K562 (cell line): ENCODE measurements at regions not wholly inside any gene's neighbourhood (a gene's known extent, or its start where the extent isn't known, plus 50 kb on each side); places are given as distances from the start of the nearest gene placed in this dataset.

ENCODE experiments used
- ATAC-seq: fragments of 200-7000 bp; cut with Tn5 transposase; 3 replicates; pipeline ENCODE4 v1.9.1; 2020; ENCODE audit warnings: moderate library complexity
- BruUV-seq: library from RNA; stranded (reverse); fragments of 400-500 nt; replicated peaks from 2 replicates; lab custom pipeline; 2021; lab: Mats Ljungman, UMichigan
- CTCF ChIA-PET: fragments of 300-600 bp; formaldehyde crosslinking; extraction: SDS; loops from one replicate; lab custom pipeline; 2021; ENCODE audit warnings: low intra/inter-chr PET ratio; lab: Yijun Ruan, JAX
- POLR2A ChIA-PET: fragments of 300-600, 350-650 bp; sonication (Branson Sonifier 250); formaldehyde crosslinking; extraction: SDS; loops from one replicate; lab custom pipeline; 2021; ENCODE audit warnings: antibody characterized with exemption, inconsistent platforms; lab: Yijun Ruan, JAX
- DNase-seq, 4 experiments: peaks; one replicate each; pipeline versions ENCODE4 v3.0.0 to v3.0.0-alpha.2; 2011 to 2018; ENCODE audit warnings: low spot score in 3 of 4, mixed read lengths in 3 of 4; ENCODE audit errors: extremely low read depth in 1 of 4
- FAIRE-seq: peaks from 2 replicates; lab custom pipeline; 2011; peaks lifted over from hg19 to GRCh38; lab: Jason Lieb, UNC
- H2AFZ ChIP-seq: 2 replicates; pipeline ENCODE4 v1.6.0; 2011; ENCODE audit warnings: low read depth, low read length, control low read depth, inconsistent platforms
- H3K27ac ChIP-seq: fragments of 200-600 bp; 3 replicates; pipeline ENCODE4 v1.8.0; 2011; ENCODE audit warnings: low read depth, mild to moderate bottlenecking, control low read depth, inconsistent platforms, low read length, moderate library complexity, mixed read lengths; ENCODE audit errors: extremely low read depth
- H3K27me3 ChIP-seq, 2 experiments: fragments of 300-600 bp in 1 of 2; 2 replicates in 1 of 2; 3 replicates in 1 of 2; pipeline versions ENCODE4 v1.6.0 to v1.8.0; 2011; ENCODE audit warnings: inconsistent platforms in 2 of 2, low read length in 2 of 2, mild to moderate bottlenecking in 1 of 2, mixed read lengths in 1 of 2, moderate library complexity in 1 of 2; ENCODE audit not compliant: control insufficient read depth in 2 of 2, insufficient read depth in 2 of 2
- H3K36me3 ChIP-seq: fragments of 300-600 bp; 3 replicates; pipeline ENCODE4 v1.8.0; 2011; ENCODE audit warnings: mild to moderate bottlenecking, low read length, inconsistent platforms; ENCODE audit not compliant: control insufficient read depth, insufficient read depth
- H3K4me1 ChIP-seq, 2 experiments: fragments of 200-600 bp in 1 of 2; replicated peaks in 1 of 2; 2 replicates in 1 of 2; 3 replicates in 1 of 2; pipeline versions ENCODE4 v1.5.1 to v1.8.0; 2011; ENCODE audit warnings: inconsistent platforms in 2 of 2, low read length in 2 of 2, mild to moderate bottlenecking in 1 of 2, mixed read lengths in 1 of 2, moderate library complexity in 1 of 2; ENCODE audit not compliant: control insufficient read depth in 2 of 2, insufficient read depth in 2 of 2
- H3K4me2 ChIP-seq: 2 replicates; pipeline ENCODE4 v1.6.1; 2011; ENCODE audit warnings: low read length, control low read depth, inconsistent platforms, mixed read lengths; ENCODE audit not compliant: insufficient read depth
- H3K4me3 ChIP-seq: fragments of 200-600 bp; sonication (generic), shearing (Covaris generic); 2 replicates; pipeline ENCODE4 v1.5.1; 2016; ENCODE audit warnings: control low read depth, inconsistent platforms
- H3K79me2 ChIP-seq: fragments of 200-600 bp; 3 replicates; pipeline ENCODE4 v1.8.0; 2011; ENCODE audit warnings: low read length, inconsistent platforms; ENCODE audit not compliant: control insufficient read depth, insufficient read depth
- H3K9ac ChIP-seq, 2 experiments: 2 replicates each; pipeline versions ENCODE4 v1.6.0 to v1.6.1; 2011; ENCODE audit warnings: low read depth in 2 of 2, low read length in 2 of 2, control low read depth in 1 of 2, inconsistent platforms in 1 of 2, mild to moderate bottlenecking in 1 of 2, mixed read lengths in 1 of 2; ENCODE audit not compliant: insufficient read depth in 1 of 2
- H3K9me1 ChIP-seq: one replicate; pipeline ENCODE4 v1.6.0; 2011; ENCODE audit warnings: inconsistent platforms, mild to moderate bottlenecking, low read length, moderate library complexity; ENCODE audit not compliant: control insufficient read depth, insufficient read depth
- H3K9me3 ChIP-seq: replicated peaks from 2 replicates; pipeline ENCODE4 v1.5.1; 2011; ENCODE audit warnings: low read depth, low read length, inconsistent platforms; ENCODE audit not compliant: control insufficient read depth, insufficient read depth
- H4K20me1 ChIP-seq: replicated peaks from 2 replicates; pipeline ENCODE4 v1.6.1; 2011; ENCODE audit warnings: low read length, inconsistent platforms, mixed read lengths; ENCODE audit not compliant: control insufficient read depth, insufficient read depth
- ATF7 ChIP-seq: fragments of 450-650 bp; IDR thresholded peaks from 2 replicates; pipeline ENCODE4 v1.7.1; 2014; ENCODE audit warnings: mild to moderate bottlenecking, moderate library complexity
- BHLHE40 ChIP-seq: IDR thresholded peaks from 2 replicates; pipeline ENCODE4 v1.6.1; 2011; ENCODE audit warnings: low read length, improper control_type of control experiment
- CBFA2T2 ChIP-seq: fragments of 450-650 bp; conservative IDR thresholded peaks from 2 replicates; pipeline ENCODE4 v1.6.1; 2017; ENCODE audit warnings: mild to moderate bottlenecking
- CBFA2T3 ChIP-seq: fragments of 450-650 bp; IDR thresholded peaks from 2 replicates; pipeline ENCODE4 v1.6.1; 2017
- CBX5 ChIP-seq: IDR thresholded peaks from 2 replicates; pipeline ENCODE4 v1.6.1; 2014; ENCODE audit warnings: low read depth, borderline replicate concordance
- CEBPB ChIP-seq: fragments of 450-650 bp; IDR thresholded peaks from 2 replicates; pipeline ENCODE4 v1.6.1; 2016; ENCODE audit warnings: missing genetic modification characterization, missing compliant biosample characterization
- CEBPG ChIP-seq, 3 experiments: fragments of 200-800 bp in 1 of 3; sonication (Bioruptor generic) in 1 of 3; sonication (generic) in 1 of 3; formaldehyde crosslinking in 1 of 3; IDR thresholded peaks in 2 of 3; conservative IDR thresholded peaks in 1 of 3; 2 replicates each; pipeline versions ENCODE4 v1.6.1 to v1.8.0; 2016 to 2022; ENCODE audit warnings: missing compliant biosample characterization in 2 of 3, missing genetic modification characterization in 2 of 3, mild to moderate bottlenecking in 1 of 3, missing genetic modification reagents in 1 of 3
- E2F5 ChIP-seq: sonication (generic); formaldehyde crosslinking; IDR thresholded peaks from 2 replicates; pipeline ENCODE4 v1.8.0; 2022; ENCODE audit warnings: mild to moderate bottlenecking, missing genetic modification reagents
- EP400 ChIP-seq: fragments of 450-650 bp; IDR thresholded peaks from 2 replicates; pipeline ENCODE4 v1.6.1; 2017; ENCODE audit warnings: antibody characterized with exemption, mild to moderate bottlenecking, moderate library complexity
- FOSL1 ChIP-seq: fragments of 200-800 bp; sonication (Bioruptor generic); conservative IDR thresholded peaks from 2 replicates; pipeline ENCODE4 v1.6.1; 2016; ENCODE audit warnings: missing genetic modification characterization, missing compliant biosample characterization
- GABPB2 ChIP-seq: fragments of 250-450 bp; sonication (Bioruptor Pico); conservative IDR thresholded peaks from 2 replicates; pipeline ENCODE4 v1.5.1; 2021; ENCODE audit warnings: mild to moderate bottlenecking
- HDAC2 ChIP-seq: fragments of 450-650 bp; IDR thresholded peaks from 2 replicates; pipeline ENCODE4 v1.6.1; 2016; ENCODE audit warnings: mild to moderate bottlenecking
- JUND ChIP-seq, 2 experiments: IDR thresholded peaks; 2 replicates in 1 of 2; 3 replicates in 1 of 2; pipeline ENCODE4 v1.6.1; 2011; ENCODE audit warnings: borderline replicate concordance in 2 of 2, low read depth in 2 of 2, low read length in 2 of 2, improper control_type of control experiment in 1 of 2, missing biosample characterization in 1 of 2, missing genetic modification characterization in 1 of 2, missing genetic modification reagents in 1 of 2
- KDM1A ChIP-seq, 2 experiments: fragments of 450-650 bp; IDR thresholded peaks; 2 replicates each; pipeline ENCODE4 v1.6.1; 2016; ENCODE audit warnings: mild to moderate bottlenecking in 2 of 2
- MEF2D ChIP-seq: conservative IDR thresholded peaks from 2 replicates; pipeline ENCODE4 v1.6.1; 2016; ENCODE audit warnings: low read depth, missing genetic modification characterization, missing compliant biosample characterization
- NCOR1 ChIP-seq: fragments of 450-650 bp; IDR thresholded peaks from 2 replicates; pipeline ENCODE4 v1.6.1; 2016; ENCODE audit warnings: mild to moderate bottlenecking, moderate library complexity
- NFIX ChIP-seq: fragments of 250-450 bp; sonication (Bioruptor Pico); IDR thresholded peaks from 2 replicates; pipeline ENCODE4 v1.4.0; 2020; ENCODE audit warnings: low read depth, mild to moderate bottlenecking, moderate library complexity
- NFRKB ChIP-seq: fragments of 450-650 bp; IDR thresholded peaks from 2 replicates; pipeline ENCODE4 v1.6.1; 2016; ENCODE audit warnings: low read depth
- PHB ChIP-seq: fragments of 250-450 bp; sonication (Bioruptor Pico); IDR thresholded peaks from 2 replicates; pipeline ENCODE4 v1.5.0; 2021
- SIRT6 ChIP-seq: IDR thresholded peaks from one replicate; pipeline ENCODE4 v1.6.1; 2012; ENCODE audit warnings: low read depth, mild to moderate bottlenecking, control low read depth, inconsistent platforms, low read length, moderate library complexity
- SMAD4 ChIP-seq: fragments of 250-450 bp; sonication (Bioruptor Pico); conservative IDR thresholded peaks from 2 replicates; pipeline ENCODE4 v1.8.0; 2021; ENCODE audit warnings: inconsistent platforms, mild to moderate bottlenecking, moderate library complexity
- TAL1 ChIP-seq: fragments of 450-650 bp; IDR thresholded peaks from 2 replicates; pipeline ENCODE4 v1.6.1; 2016; ENCODE audit warnings: mild to moderate bottlenecking
- ZFP36 ChIP-seq: fragments of 150-350 bp; IDR thresholded peaks from 2 replicates; pipeline ENCODE4 v1.6.1; 2018; ENCODE audit warnings: low read length, low read depth; ENCODE audit not compliant: partially characterized antibody
- ZNF133 ChIP-seq: fragments of 250-450 bp; sonication (Bioruptor Pico); IDR thresholded peaks from 2 replicates; pipeline ENCODE4 v1.4.0; 2020; ENCODE audit warnings: mild to moderate bottlenecking
- ZNF263 ChIP-seq: sonication (generic); formaldehyde crosslinking; IDR thresholded peaks from 2 replicates; pipeline ENCODE4 v1.8.0; 2022; ENCODE audit warnings: mild to moderate bottlenecking, missing genetic modification reagents, borderline replicate concordance
- ZSCAN29 ChIP-seq: fragments of 450-650 bp; IDR thresholded peaks from 2 replicates; pipeline ENCODE4 v1.6.1; 2017
- WGBS: fragments of 100-300 bp; shearing (Covaris generic); methylation state at CpG from one replicate; pipeline ENCODE4 v1.1.6; 2016; ENCODE audit warnings: low coverage, mixed read lengths; ENCODE audit not compliant: insufficient coverage; ENCODE audit errors: missing lambda C conversion rate; 5-methylcytosine and 5-hydroxymethylcytosine counted together
- in situ Hi-C: fragments of 300-500 bp; cut with MboI; formaldehyde crosslinking; loops from 4 replicates; pipeline ENCODE4 v1.15.0; 2018; ENCODE audit warnings: inconsistent platforms, mixed read lengths
- intact Hi-C: fragments of 100-400 bp; cut with micrococcal nuclease; formaldehyde crosslinking; loops from 2 replicates; pipeline ENCODE4 v1.14.2; 2022
- TF ChIP-seq, protein P1 (sequence below): fragments of 450-650 bp; IDR thresholded peaks from 2 replicates; pipeline ENCODE4 v1.6.1; 2016; ENCODE audit warnings: low read depth, mild to moderate bottlenecking, moderate library complexity

- Histone ChIP-seq H2AFZ (no peak overlapping the region), H3K36me3 (no peaks in the 10 kb centered on the region), H3K27me3 (no peaks in the 10 kb centered on the region), H3K27ac (no peak overlapping the region), H4K20me1 (no peaks in the 10 kb centered on the region), H3K4me2 (no peak overlapping the region), H3K79me2 (peaks cover 6% of the 10 kb centered on the region; the same call in 2 of the 3 replicates), H3K9ac (no peak overlapping the region), H3K4me1 (peaks cover 0 to 3% of the 10 kb centered on the region in 2 experiments; a peak in 1 of 5 replicates), H3K9me1 (no peaks in the 10 kb centered on the region), H3K4me3 (no peak overlapping the region), H3K9me3 (no peaks in the 10 kb centered on the region)
- ChIA-PET CTCF (no interaction called here), POLR2A (no interaction called here)
- intact Hi-C loops, result no loop called here
- ATAC-seq (no peak), FAIRE-seq (no peak), DNase-seq (no peak)
- in situ Hi-C loops, result no loop called here
- WGBS, result 10% methylated on average over 4 of the region's 4 CpGs
- BruUV-seq, result no TSS peak
- TF ChIP-seq E2F5 (no peak), CEBPG (CRISPR knock-in tag; IDR thresholded peaks at IDR 0.05) (no peak), CEBPG (tag; conservative IDR thresholded peaks at IDR 0.05 in 1 of 2, IDR thresholded peaks at IDR 0.05 in 1 of 2) (peak; percentile 43 to 73), SIRT6 (no peak), EP400 (no peak), FOSL1 (tag) (peak; percentile 41), HDAC2 (no peak), JUND (IDR thresholded peaks at IDR 0.05; ENCODE audit: borderline replicate concordance, low read depth, low read length) (no peak), JUND (tag; IDR thresholded peaks at IDR 0.05; ENCODE audit: borderline replicate concordance, low read depth, low read length) (no peak), TAL1 (0 out of 2 replicates have a peak, but pooled peaks have one; percentile 7), NFRKB (no peak), CBX5 (no peak), SMAD4 (CRISPR knock-in tag) (peak; percentile 76), NFIX (CRISPR knock-in tag) (no peak), ZSCAN29 (no peak), PHB (no peak), ATF7 (no peak), BHLHE40 (no peak), ZNF133 (no peak), ZNF263 (CRISPR knock-in tag) (no peak), ZFP36 (no peak), MEF2D (no peak), NCOR1 (peak; percentile 35; the same call in 1 of the 2 replicates), CEBPB (tag) (peak; percentile 69; the same call in 1 of the 2 replicates), CBFA2T2 (peak; percentile 33; the same call in 1 of the 2 replicates), GABPB2 (CRISPR knock-in tag) (no peak), CBFA2T3 (peak; percentile 67), KDM1A (IDR thresholded peaks at IDR 0.05) (peak in 1 of 2 experiments; percentile 41; a peak in 1 of 4 replicates)
- TF ChIP-seq, protein P1, sequence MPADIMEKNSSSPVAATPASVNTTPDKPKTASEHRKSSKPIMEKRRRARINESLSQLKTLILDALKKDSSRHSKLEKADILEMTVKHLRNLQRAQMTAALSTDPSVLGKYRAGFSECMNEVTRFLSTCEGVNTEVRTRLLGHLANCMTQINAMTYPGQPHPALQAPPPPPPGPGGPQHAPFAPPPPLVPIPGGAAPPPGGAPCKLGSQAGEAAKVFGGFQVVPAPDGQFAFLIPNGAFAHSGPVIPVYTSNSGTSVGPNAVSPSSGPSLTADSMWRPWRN, result no peak
Measured at GRCh38 chr2:61759005-61759404, 94.9 kb downstream of the FAM161A start.
